ENCODE measurements at regions not wholly inside any gene's neighbourhood (a gene's known extent, or its start where the extent isn't known, plus 50 kb on each side); places are given as distances from the start of the nearest gene placed in this dataset.
"Not testable (repeated sequence)": the region's sequence is repeated elsewhere in the genome, so short reads cannot be mapped to it uniquely, and the experiment has no call there.

DNA sequence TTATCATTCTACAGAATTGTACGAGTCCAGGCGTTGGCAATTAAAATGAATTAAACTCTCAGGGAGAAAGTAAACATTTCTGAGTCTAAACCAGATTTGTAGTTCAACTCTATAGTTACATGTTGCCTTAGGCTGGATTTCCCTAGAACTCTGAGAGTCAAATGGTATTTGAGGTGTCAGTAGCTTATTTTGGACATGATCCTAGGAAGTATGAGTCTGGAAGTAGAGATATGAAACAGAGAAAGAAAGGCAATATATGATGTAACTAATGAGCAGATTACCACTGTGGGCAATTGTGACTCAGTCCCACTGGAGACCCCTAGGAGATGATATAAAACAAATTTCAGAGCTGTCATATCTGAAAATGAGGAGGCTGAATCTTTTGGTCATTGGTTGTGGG lies 199.1 kb upstream of the UBE2E3 start:
- Histone ChIP-seq H3K36me3 (ENCODE audit: control insufficient read depth in 2 of 2, insufficient read depth in 2 of 2, low read length in 2 of 2) (no peaks in the 10 kb centered on the region), H3K4me3 (ENCODE audit: low read length in 2 of 2) (no peak overlapping the region), H3K9me3 (ENCODE audit: control insufficient read depth in 2 of 2, low read length in 2 of 2) (no peaks in the 10 kb centered on the region), H3K27me3 (ENCODE audit: control insufficient read depth in 2 of 2, insufficient read depth in 2 of 2, low read length in 2 of 2) (no peaks in the 10 kb centered on the region), H3K9ac (ENCODE audit: low read depth in 1 of 2, low read length in 2 of 2) (no peak overlapping the region), H3K4me1 (ENCODE audit: control insufficient read depth in 2 of 2, insufficient read depth in 2 of 2, low read length in 2 of 2) (no peaks in the 10 kb centered on the region), H3K27ac (ENCODE audit: low read depth in 2 of 2, low read length in 2 of 2) (no peak overlapping the region)

DNA sequence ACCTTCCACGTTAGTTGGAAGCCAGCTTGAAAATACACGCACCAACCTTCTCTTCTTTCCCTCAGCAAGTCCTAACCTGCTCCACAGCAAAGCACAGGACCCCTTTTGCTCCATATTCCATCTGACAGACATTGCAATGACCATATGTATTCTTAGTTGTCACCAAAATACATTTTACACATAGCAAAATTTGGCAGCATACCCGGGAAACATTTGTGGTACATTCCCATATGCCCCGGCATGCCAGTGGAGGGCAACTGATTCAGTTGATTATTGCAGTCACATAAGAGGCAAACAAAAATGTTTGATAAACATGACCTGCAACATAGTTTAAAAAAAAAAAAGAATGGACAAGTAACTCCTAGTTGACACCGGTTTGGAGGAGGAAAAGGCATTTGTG lies 202.1 kb upstream of the UBE2E3 start:
- H3K27me3 ChIP-seq (ENCODE audit: control insufficient read depth in 2 of 2, insufficient read depth in 2 of 2, low read length in 2 of 2): no peaks in the 10 kb centered on the region
- H3K36me3 ChIP-seq (ENCODE audit: control insufficient read depth in 2 of 2, insufficient read depth in 2 of 2, low read length in 2 of 2): no peaks in the 10 kb centered on the region
- no peak overlapping the region for H3K4me3 ChIP-seq (ENCODE audit: low read length in 2 of 2)
- H3K9me3 ChIP-seq (ENCODE audit: control insufficient read depth in 2 of 2, low read length in 2 of 2): no peaks in the 10 kb centered on the region
- no peak overlapping the region for H3K9ac ChIP-seq (ENCODE audit: low read depth in 1 of 2, low read length in 2 of 2)
- no peak overlapping the region for H3K27ac ChIP-seq (ENCODE audit: low read depth in 2 of 2, low read length in 2 of 2)
- H3K4me1 ChIP-seq (ENCODE audit: control insufficient read depth in 2 of 2, insufficient read depth in 2 of 2, low read length in 2 of 2): no peaks in the 10 kb centered on the region

DNA sequence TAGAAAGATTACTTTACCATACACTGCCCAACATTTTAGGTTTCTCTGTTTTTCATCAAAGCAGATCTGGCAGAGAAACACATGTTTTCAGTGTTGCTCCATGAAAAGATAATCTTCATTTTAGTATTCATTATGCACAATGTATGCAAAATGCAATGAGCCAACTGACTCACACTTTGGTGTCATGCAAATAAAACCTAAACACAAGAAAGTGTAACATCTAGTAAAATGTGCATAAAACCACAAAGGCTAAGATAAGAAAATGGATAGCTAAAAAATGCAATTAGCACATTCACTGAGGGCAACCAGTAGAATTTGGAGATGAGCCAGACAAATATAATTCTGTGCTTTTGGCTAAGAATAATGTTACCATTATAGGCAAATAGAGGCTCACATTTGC lies 203.5 kb upstream of the UBE2E3 start:
- Histone ChIP-seq H3K36me3 (ENCODE audit: control insufficient read depth in 2 of 2, insufficient read depth in 2 of 2, low read length in 2 of 2) (no peaks in the 10 kb centered on the region), H3K4me1 (ENCODE audit: control insufficient read depth in 2 of 2, insufficient read depth in 2 of 2, low read length in 2 of 2) (no peaks in the 10 kb centered on the region), H3K9me3 (ENCODE audit: control insufficient read depth in 2 of 2, low read length in 2 of 2) (no peaks in the 10 kb centered on the region), H3K9ac (ENCODE audit: low read depth in 1 of 2, low read length in 2 of 2) (no peak overlapping the region), H3K27me3 (ENCODE audit: control insufficient read depth in 2 of 2, insufficient read depth in 2 of 2, low read length in 2 of 2) (no peaks in the 10 kb centered on the region), H3K27ac (ENCODE audit: low read depth in 2 of 2, low read length in 2 of 2) (no peak overlapping the region), H3K4me3 (ENCODE audit: low read length in 2 of 2) (no peak overlapping the region)

DNA sequence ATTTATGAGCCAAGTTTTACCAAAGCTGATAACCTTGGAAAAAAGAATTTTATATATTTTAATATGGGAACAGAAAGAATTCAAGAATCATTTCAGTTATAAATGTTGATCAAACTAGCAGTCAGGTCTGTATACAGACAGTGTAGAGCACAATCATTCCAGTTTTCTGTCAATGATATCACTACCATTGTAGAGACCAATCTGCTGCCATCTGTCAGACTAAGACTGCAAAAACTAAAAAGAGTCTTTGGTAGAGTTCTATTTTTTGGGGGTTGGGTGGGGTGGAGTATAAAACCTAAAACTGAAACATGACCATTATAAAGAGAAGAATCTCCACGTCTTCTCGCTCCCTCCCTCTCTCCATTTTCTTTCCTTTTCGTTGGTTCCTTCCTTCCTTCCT lies 204.7 kb upstream of the UBE2E3 start:
- Histone ChIP-seq H3K27me3 (ENCODE audit: control insufficient read depth in 2 of 2, insufficient read depth in 2 of 2, low read length in 2 of 2) (no peaks in the 10 kb centered on the region), H3K9ac (ENCODE audit: low read depth in 1 of 2, low read length in 2 of 2) (no peak overlapping the region), H3K4me3 (ENCODE audit: low read length in 2 of 2) (no peak overlapping the region), H3K36me3 (ENCODE audit: control insufficient read depth in 2 of 2, insufficient read depth in 2 of 2, low read length in 2 of 2) (no peaks in the 10 kb centered on the region), H3K4me1 (ENCODE audit: control insufficient read depth in 2 of 2, insufficient read depth in 2 of 2, low read length in 2 of 2) (no peaks in the 10 kb centered on the region), H3K27ac (ENCODE audit: low read depth in 2 of 2, low read length in 2 of 2) (no peak overlapping the region), H3K9me3 (ENCODE audit: control insufficient read depth in 2 of 2, low read length in 2 of 2) (no peaks in the 10 kb centered on the region)

DNA sequence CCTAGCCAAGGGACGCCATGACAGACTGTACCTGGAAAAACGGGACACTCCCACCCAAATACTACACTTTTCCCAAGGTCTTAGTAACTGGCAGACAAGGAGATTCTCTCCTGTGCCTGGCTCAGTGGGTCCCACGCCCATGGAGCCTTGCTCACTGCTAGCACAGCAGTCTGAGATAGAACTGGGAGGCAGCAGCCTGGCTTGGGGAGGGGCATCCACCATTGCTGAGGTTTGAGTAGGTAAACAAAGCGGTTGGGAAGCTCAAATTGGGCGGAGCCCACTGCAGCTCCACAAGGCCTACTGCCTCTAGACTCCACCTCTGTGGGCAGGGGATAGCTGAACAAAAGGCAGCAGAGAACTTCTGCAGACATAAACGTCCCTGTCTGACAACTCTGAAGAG lies 215.1 kb upstream of the UBE2E3 start:
- not testable (repeated sequence) for H3K4me3 ChIP-seq (ENCODE audit: low read length in 2 of 2); H3K27ac ChIP-seq (ENCODE audit: low read depth in 2 of 2, low read length in 2 of 2); H3K9me3 ChIP-seq (ENCODE audit: control insufficient read depth in 2 of 2, low read length in 2 of 2); H3K36me3 ChIP-seq (ENCODE audit: control insufficient read depth in 2 of 2, insufficient read depth in 2 of 2, low read length in 2 of 2); H3K4me1 ChIP-seq (ENCODE audit: control insufficient read depth in 2 of 2, insufficient read depth in 2 of 2, low read length in 2 of 2); H3K9ac ChIP-seq (ENCODE audit: low read depth in 1 of 2, low read length in 2 of 2); H3K27me3 ChIP-seq (ENCODE audit: control insufficient read depth in 2 of 2, insufficient read depth in 2 of 2, low read length in 2 of 2)

DNA sequence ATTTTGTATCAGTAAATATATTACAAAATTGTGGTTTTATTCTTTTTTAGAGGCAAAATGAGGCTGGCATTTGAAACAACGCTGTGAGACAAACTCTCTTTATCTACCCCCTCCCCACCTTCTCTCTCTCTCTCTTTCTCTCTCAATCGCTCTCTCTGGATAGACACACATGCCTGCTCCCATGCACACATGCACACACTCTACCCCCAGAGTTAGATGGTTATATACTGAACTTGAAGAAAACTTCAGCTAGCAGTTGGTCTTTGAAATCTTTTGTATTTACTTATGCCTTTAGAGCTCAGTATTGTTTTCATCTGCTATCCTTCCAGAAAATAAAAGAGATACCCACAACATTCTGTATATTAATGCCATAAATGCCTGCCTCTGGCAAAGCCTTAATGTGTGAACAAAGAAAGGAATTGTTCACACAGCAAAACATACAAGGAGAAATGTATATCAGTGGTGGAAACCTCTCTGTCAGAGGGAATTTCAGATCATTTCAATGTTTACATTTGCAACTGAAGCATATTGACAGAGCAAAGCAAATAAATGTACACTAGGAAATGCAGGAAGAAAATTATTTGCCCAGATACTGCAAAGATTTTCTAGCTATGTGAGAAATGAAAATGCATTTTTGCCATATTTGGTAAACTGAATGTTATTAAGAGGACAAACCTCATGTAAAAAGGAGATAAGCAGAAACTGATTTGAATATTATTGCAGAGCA lies 217.0 kb upstream of the UBE2E3 start:
- Histone ChIP-seq H3K4me1 (ENCODE audit: control insufficient read depth in 2 of 2, insufficient read depth in 2 of 2, low read length in 2 of 2) (no peaks in the 10 kb centered on the region), H3K9ac (ENCODE audit: low read depth in 1 of 2, low read length in 2 of 2) (no peak overlapping the region), H3K4me3 (ENCODE audit: low read length in 2 of 2) (no peak overlapping the region)

DNA sequence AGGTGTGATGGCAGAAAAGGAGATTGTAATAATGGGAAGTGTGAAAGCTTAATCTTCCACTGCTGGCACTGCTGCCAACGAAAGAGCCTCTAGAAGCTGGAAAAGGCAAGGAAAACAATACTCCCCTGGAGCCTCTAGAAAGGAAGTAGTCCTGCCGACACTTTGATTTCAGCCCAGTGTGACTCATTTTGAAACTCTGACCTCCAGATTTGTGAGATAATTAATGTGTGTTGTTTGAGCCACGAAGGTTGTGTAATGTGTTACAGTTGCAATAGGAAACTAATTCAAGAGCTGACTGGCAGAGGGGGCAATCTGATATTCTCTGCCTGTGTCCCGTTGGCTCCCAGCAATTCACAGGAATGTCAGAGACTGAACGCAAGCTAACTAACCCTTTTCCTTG lies 219.2 kb upstream of the UBE2E3 start:
- no peaks in the 10 kb centered on the region for H3K27me3 ChIP-seq (ENCODE audit: control insufficient read depth in 2 of 2, insufficient read depth in 2 of 2, low read length in 2 of 2)
- no peak overlapping the region for H3K4me3 ChIP-seq (ENCODE audit: low read length in 2 of 2)
- H3K9me3 ChIP-seq (ENCODE audit: control insufficient read depth in 2 of 2, low read length in 2 of 2): no peaks in the 10 kb centered on the region
- H3K27ac ChIP-seq (ENCODE audit: low read depth in 2 of 2, low read length in 2 of 2): no peak overlapping the region
- no peak overlapping the region for H3K9ac ChIP-seq (ENCODE audit: low read depth in 1 of 2, low read length in 2 of 2)
- no peaks in the 10 kb centered on the region for H3K36me3 ChIP-seq (ENCODE audit: control insufficient read depth in 2 of 2, insufficient read depth in 2 of 2, low read length in 2 of 2)
- no peaks in the 10 kb centered on the region for H3K4me1 ChIP-seq (ENCODE audit: control insufficient read depth in 2 of 2, insufficient read depth in 2 of 2, low read length in 2 of 2)

More for the DNA sequence above, 217.0 kb upstream of the UBE2E3 start:
- Histone ChIP-seq H3K27me3 (ENCODE audit: control insufficient read depth in 2 of 2, insufficient read depth in 2 of 2, low read length in 2 of 2) (no peaks in the 10 kb centered on the region), H3K36me3 (ENCODE audit: control insufficient read depth in 2 of 2, insufficient read depth in 2 of 2, low read length in 2 of 2) (no peaks in the 10 kb centered on the region), H3K9me3 (ENCODE audit: control insufficient read depth in 2 of 2, low read length in 2 of 2) (no peaks in the 10 kb centered on the region), H3K27ac (ENCODE audit: low read depth in 2 of 2, low read length in 2 of 2) (no peak overlapping the region)

DNA sequence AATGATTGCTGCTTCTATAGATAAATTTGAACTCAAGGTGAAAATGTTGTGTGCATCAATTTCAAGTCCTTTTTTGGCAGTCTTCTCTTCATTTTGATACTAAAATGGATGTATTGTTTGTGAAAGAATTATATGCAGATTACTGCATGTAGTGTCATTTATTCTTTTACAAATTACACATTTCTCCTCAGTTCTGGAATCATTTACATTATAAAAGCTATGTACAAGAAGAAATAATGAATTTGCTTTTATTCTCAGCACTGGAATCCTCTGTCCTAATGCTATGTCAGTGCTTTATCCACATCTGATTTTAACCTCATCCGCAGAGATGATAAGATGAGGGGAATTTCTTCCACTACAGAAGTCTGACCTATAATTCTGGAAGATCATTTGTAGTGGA lies 220.8 kb upstream of the UBE2E3 start:
- no peaks in the 10 kb centered on the region for H3K4me1 ChIP-seq (ENCODE audit: control insufficient read depth in 2 of 2, insufficient read depth in 2 of 2, low read length in 2 of 2)
- no peak overlapping the region for H3K4me3 ChIP-seq (ENCODE audit: low read length in 2 of 2)
- no peaks in the 10 kb centered on the region for H3K36me3 ChIP-seq (ENCODE audit: control insufficient read depth in 2 of 2, insufficient read depth in 2 of 2, low read length in 2 of 2)
- H3K27me3 ChIP-seq (ENCODE audit: control insufficient read depth in 2 of 2, insufficient read depth in 2 of 2, low read length in 2 of 2): no peaks in the 10 kb centered on the region
- H3K9ac ChIP-seq (ENCODE audit: low read depth in 1 of 2, low read length in 2 of 2): no peak overlapping the region
- no peaks in the 10 kb centered on the region for H3K9me3 ChIP-seq (ENCODE audit: control insufficient read depth in 2 of 2, low read length in 2 of 2)
- H3K27ac ChIP-seq (ENCODE audit: low read depth in 2 of 2, low read length in 2 of 2): no peak overlapping the region

DNA sequence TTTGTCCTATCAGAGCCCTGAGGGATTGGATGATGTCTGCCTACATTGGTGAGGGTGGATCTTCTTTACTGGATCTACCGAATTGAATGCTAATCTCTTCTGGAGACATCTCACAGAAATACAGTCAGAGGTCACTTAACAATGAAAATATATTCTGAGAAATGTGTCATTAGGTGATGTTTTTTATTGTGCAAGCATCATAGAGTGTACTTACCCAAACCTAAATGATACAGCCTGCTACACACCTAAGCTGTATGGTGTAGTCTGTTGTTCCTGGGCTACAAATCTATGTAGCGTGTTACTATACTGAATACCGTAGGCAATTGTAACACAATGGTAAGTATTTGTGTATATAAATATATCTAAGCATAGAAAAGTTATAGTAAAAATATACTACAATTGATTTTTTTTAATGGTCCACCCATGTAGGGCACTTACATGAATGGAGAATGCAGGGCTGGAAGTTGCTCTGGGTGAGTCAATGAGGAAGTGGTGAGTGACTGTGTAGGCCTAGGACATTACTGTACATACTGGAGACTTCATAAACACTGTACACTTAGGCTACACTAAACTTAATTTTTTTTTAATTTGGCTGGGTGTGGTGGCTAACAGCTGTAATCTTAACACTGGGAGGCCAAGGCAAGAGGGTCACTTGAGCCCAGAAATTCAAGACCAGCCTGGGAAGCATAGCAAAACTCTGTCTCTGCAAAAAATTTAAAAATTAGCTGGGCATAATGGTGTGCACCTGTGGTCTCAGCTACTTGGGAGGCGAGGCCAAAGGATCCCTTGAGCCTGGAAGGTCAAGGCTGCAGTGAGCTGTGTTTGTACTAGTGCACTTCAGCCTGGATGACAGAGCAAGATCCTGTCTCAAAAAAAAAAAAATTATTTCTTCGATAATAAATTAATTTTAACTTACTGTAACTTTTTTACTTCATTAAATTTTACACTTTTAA lies 226.3 kb upstream of the UBE2E3 start:
- Histone ChIP-seq H3K4me3 (ENCODE audit: low read length in 2 of 2) (no peak overlapping the region), H3K36me3 (ENCODE audit: control insufficient read depth in 2 of 2, insufficient read depth in 2 of 2, low read length in 2 of 2) (no peaks in the 10 kb centered on the region), H3K9ac (ENCODE audit: low read depth in 1 of 2, low read length in 2 of 2) (no peak overlapping the region), H3K27me3 (ENCODE audit: control insufficient read depth in 2 of 2, insufficient read depth in 2 of 2, low read length in 2 of 2) (no peaks in the 10 kb centered on the region), H3K27ac (ENCODE audit: low read depth in 2 of 2, low read length in 2 of 2) (no peak overlapping the region), H3K9me3 (ENCODE audit: control insufficient read depth in 2 of 2, low read length in 2 of 2) (no peaks in the 10 kb centered on the region), H3K4me1 (ENCODE audit: control insufficient read depth in 2 of 2, insufficient read depth in 2 of 2, low read length in 2 of 2) (no peaks in the 10 kb centered on the region)

DNA sequence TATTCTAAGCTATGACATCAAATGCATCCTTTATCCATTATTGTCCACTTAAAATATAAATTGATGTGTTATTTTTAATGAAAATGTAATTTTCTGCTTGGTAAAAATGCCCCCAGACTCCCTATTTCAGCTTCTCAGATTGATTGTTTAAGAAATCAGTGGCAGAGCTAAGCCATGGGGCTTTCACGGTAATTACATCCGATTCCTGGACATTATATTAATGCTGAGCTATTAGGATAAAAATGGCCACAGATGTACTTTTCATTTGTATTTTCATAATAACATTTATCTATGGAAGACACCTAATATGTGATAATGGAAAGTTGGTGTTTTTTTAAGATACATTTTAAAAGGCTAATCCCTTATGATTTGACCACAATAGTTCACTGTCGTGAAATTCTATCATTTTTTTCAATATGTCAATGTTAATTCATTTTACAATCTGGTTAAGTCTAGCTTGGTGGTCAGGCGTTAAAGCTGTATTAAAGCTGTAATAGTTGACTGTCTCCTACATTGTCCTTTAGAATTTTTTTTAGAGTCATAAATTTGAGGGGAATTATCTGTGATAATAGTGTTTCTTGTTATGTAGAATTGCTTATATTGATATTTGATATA lies 229.0 kb upstream of the UBE2E3 start:
- no peak overlapping the region for H3K27ac ChIP-seq (ENCODE audit: low read depth in 2 of 2, low read length in 2 of 2)
- H3K4me3 ChIP-seq (ENCODE audit: low read length in 2 of 2): no peak overlapping the region
- no peaks in the 10 kb centered on the region for H3K9me3 ChIP-seq (ENCODE audit: control insufficient read depth in 2 of 2, low read length in 2 of 2)
- no peaks in the 10 kb centered on the region for H3K27me3 ChIP-seq (ENCODE audit: control insufficient read depth in 2 of 2, insufficient read depth in 2 of 2, low read length in 2 of 2)
- H3K36me3 ChIP-seq (ENCODE audit: control insufficient read depth in 2 of 2, insufficient read depth in 2 of 2, low read length in 2 of 2): no peaks in the 10 kb centered on the region
- no peak overlapping the region for H3K9ac ChIP-seq (ENCODE audit: low read depth in 1 of 2, low read length in 2 of 2)
- no peaks in the 10 kb centered on the region for H3K4me1 ChIP-seq (ENCODE audit: control insufficient read depth in 2 of 2, insufficient read depth in 2 of 2, low read length in 2 of 2)

All from mucosa of rectum (tissue), 2 donors.